Omental fat pad (tissue), 3 donors: ENCODE measurements at regions not wholly inside any gene's neighbourhood (a gene's known extent, or its start where the extent isn't known, plus 50 kb on each side); places are given as distances from the start of the nearest gene placed in this dataset.

Experiments used
- ATAC-seq: fragments of 150-250 bp; one replicate; pipeline ENCODE4 v1.9.1; 2016; ENCODE audit warnings: mild to moderate bottlenecking, moderate library complexity; ENCODE audit not compliant: low FRiP score
- DNase-seq: peaks from one replicate; pipeline ENCODE4 v3.0.0-alpha.2; 2019; ENCODE audit warnings: low spot score
- CTCF ChIP-seq, 3 donors: fragments of 450-650 bp; IDR thresholded peaks; one replicate each; pipeline ENCODE4 v1.5.1; 2016 to 2017; ENCODE audit warnings: antibody characterized with exemption in 3 of 3, mild to moderate bottlenecking in 3 of 3, moderate library complexity in 2 of 3

- TF ChIP-seq CTCF (IDR thresholded peaks at IDR 0.05), result no peak
- peak; percentile 58 for ATAC-seq
These were observed 67.3 kb upstream of the BARX2 start for GRCh38 chr11:129308241-129308865.

GRCh38 chr11:129307162-129307561, 68.5 kb upstream of the BARX2 start:
- no peak for TF ChIP-seq CTCF (IDR thresholded peaks at IDR 0.05)
- DNase-seq (no peak), ATAC-seq (no peak)

More at GRCh38 chr11:129308241-129308865, 67.3 kb upstream of the BARX2 start:
- DNase-seq, result no peak

- ATAC-seq (no peak), DNase-seq (no peak)
- TF ChIP-seq CTCF (IDR thresholded peaks at IDR 0.05), result no peak
These were observed 73.1 kb upstream of the BARX2 start for GRCh38 chr11:129302386-129303101.

GRCh38 chr11:129300099-129300498, 75.5 kb upstream of the BARX2 start:
- no peak for ATAC-seq
- TF ChIP-seq CTCF (IDR thresholded peaks at IDR 0.05), result no peak
- DNase-seq, result no peak

- ATAC-seq, result no peak
- no peak for TF ChIP-seq CTCF (IDR thresholded peaks at IDR 0.05)
- DNase-seq, result no peak
These were observed 76.7 kb upstream of the BARX2 start for GRCh38 chr11:129298988-129299387.

- TF ChIP-seq CTCF (IDR thresholded peaks at IDR 0.05), result no peak
- ATAC-seq (peak; percentile 84), DNase-seq (no peak)
These were observed 79.9 kb upstream of the BARX2 start for GRCh38 chr11:129295746-129296145.

- no peak for TF ChIP-seq CTCF (IDR thresholded peaks at IDR 0.05)
- ATAC-seq, result no peak
These were observed 82.9 kb upstream of the BARX2 start for GRCh38 chr11:129292771-129293170.

More at GRCh38 chr11:129292771-129293170, 82.9 kb upstream of the BARX2 start:
- no peak for DNase-seq
